K562 (cell line): ENCODE measurements at regions not wholly inside any gene's neighbourhood (a gene's known extent, or its start where the extent isn't known, plus 50 kb on each side); places are given as distances from the start of the nearest gene placed in this dataset.

Source experiments
- ZNF318 ChIP-seq, 2 experiments: fragments of 450-650 bp; IDR thresholded peaks; 2 replicates each; pipeline ENCODE4 v1.6.1; 2016; ENCODE audit warnings: mild to moderate bottlenecking in 2 of 2, borderline replicate concordance in 1 of 2, low read depth in 1 of 2, moderate library complexity in 1 of 2

GRCh38 chr3:33931512-33931911 lies 133.1 kb downstream of the PDCD6IP start (continued):
- no peak for TF ChIP-seq ZNF318 (IDR thresholded peaks at IDR 0.05; ENCODE audit: borderline replicate concordance in 1 of 2, low read depth in 1 of 2)
